Loucy (cell line): ENCODE measurements at regions not wholly inside any gene's neighbourhood (a gene's known extent, or its start where the extent isn't known, plus 50 kb on each side); places are given as distances from the start of the nearest gene placed in this dataset.

Experiments
- EZH2phosphoT487 ChIP-seq: fragments of 200-600 bp; IDR thresholded peaks from 2 replicates; pipeline ENCODE4 v1.6.1; 2018; ENCODE audit warnings: antibody characterized with exemption, mild to moderate bottlenecking, moderate library complexity, borderline replicate concordance
- TF ChIP-seq, protein P1 (sequence below): fragments of 200-600 bp; sonication (generic); conservative IDR thresholded peaks from 2 replicates; pipeline ENCODE4 v1.5.1; 2014; ENCODE audit warnings: mild to moderate bottlenecking, antibody characterized with exemption, low read length

DNA sequence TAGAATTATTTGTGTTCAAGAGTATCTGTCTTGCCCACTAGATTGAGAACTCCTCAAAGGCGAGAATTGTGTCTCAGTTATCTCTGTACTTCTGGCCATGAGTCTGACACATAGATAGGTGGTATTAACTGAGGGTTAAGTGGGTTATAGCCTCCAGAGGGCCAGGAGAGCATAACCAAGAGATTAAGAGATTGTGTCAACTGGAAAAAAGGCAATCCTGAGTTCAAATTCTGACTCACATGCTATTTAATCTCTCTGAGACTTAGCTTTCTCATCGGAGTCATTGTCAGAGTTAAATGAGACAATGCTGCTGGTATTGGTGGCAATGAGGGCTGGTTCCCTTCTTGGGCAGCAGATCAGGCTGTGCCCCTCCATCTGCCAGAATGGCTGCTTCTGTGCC lies 330.9 kb downstream of the TNS1 start:
- no peak for TF ChIP-seq EZH2phosphoT487
- TF ChIP-seq, protein P1, sequence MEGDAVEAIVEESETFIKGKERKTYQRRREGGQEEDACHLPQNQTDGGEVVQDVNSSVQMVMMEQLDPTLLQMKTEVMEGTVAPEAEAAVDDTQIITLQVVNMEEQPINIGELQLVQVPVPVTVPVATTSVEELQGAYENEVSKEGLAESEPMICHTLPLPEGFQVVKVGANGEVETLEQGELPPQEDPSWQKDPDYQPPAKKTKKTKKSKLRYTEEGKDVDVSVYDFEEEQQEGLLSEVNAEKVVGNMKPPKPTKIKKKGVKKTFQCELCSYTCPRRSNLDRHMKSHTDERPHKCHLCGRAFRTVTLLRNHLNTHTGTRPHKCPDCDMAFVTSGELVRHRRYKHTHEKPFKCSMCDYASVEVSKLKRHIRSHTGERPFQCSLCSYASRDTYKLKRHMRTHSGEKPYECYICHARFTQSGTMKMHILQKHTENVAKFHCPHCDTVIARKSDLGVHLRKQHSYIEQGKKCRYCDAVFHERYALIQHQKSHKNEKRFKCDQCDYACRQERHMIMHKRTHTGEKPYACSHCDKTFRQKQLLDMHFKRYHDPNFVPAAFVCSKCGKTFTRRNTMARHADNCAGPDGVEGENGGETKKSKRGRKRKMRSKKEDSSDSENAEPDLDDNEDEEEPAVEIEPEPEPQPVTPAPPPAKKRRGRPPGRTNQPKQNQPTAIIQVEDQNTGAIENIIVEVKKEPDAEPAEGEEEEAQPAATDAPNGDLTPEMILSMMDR, result no peak
